ENCODE measurements at regions not wholly inside any gene's neighbourhood (a gene's known extent, or its start where the extent isn't known, plus 50 kb on each side); places are given as distances from the start of the nearest gene placed in this dataset.

DNA sequence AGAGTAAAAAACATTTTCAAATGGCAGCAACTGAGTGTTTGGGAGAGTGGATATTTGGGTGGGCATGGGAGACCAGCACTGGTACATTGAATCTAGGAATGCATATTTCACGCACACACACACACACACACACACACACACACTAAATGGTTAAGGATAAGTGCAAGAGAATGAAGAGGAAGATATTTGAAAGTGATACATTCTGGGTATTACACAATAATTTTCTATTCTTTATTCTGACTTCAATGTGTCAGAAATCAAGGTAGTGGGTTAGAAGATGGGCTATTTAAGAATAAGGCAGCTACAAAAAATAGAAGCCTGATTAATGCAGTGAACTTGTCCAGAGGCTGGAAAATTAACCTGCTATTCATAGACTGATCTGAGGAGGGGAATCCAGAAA, 577.0 kb downstream of the TMEM182 start:
- peaks cover 0 to 7% (median under 1%) of the 10 kb centered on the region in 12 donors for H3K9me3 ChIP-seq
- H3K27me3 ChIP-seq: no peaks in the 10 kb centered on the region
- no peaks in the 10 kb centered on the region for H3K36me3 ChIP-seq
- H3K27ac ChIP-seq: no peak overlapping the region
- no peaks in the 10 kb centered on the region for H3K4me1 ChIP-seq
- 75 to 89% (median 82%) methylated on average over 1 of the region's 1 CpG for WGBS, 4 donors
- no peak overlapping the region for H3K4me3 ChIP-seq
- intact Hi-C loops (cut with DNase I): no loop called here
- no peak for ATAC-seq
- TF ChIP-seq, protein P1, sequence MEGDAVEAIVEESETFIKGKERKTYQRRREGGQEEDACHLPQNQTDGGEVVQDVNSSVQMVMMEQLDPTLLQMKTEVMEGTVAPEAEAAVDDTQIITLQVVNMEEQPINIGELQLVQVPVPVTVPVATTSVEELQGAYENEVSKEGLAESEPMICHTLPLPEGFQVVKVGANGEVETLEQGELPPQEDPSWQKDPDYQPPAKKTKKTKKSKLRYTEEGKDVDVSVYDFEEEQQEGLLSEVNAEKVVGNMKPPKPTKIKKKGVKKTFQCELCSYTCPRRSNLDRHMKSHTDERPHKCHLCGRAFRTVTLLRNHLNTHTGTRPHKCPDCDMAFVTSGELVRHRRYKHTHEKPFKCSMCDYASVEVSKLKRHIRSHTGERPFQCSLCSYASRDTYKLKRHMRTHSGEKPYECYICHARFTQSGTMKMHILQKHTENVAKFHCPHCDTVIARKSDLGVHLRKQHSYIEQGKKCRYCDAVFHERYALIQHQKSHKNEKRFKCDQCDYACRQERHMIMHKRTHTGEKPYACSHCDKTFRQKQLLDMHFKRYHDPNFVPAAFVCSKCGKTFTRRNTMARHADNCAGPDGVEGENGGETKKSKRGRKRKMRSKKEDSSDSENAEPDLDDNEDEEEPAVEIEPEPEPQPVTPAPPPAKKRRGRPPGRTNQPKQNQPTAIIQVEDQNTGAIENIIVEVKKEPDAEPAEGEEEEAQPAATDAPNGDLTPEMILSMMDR (IDR thresholded peaks at IDR 0.05): no peak
- DNase-seq: no peak

DNA sequence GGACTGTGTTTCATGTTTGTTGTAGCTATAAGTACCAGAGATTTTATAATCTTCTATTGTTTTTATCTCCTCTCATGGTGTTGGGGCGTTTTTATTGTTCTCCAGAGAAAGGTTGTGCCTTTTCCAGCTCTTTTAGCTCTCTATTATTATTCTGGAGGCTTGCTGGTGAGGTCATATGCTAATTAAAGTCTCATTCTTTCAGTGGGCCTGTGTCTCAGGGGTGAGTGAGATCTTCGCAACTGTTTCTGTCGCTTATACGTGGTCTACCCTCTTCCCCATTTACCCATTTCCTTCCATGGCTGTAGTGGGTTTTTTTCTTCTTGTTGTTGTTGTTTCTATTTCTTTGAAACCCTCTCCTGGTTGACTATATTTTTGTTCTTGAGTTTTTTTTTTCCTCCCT, 584.9 kb downstream of the TMEM182 start:
- Histone ChIP-seq H3K4me3 (no peak overlapping the region), H3K36me3 (no peaks in the 10 kb centered on the region), H3K27me3 (no peaks in the 10 kb centered on the region), H3K9me3 (peaks cover 0 to 27% (median 10%) of the 10 kb centered on the region in 12 donors), H3K27ac (no peak overlapping the region), H3K4me1 (no peaks in the 10 kb centered on the region)
- no peak for TF ChIP-seq POLR2A (IDR thresholded peaks at IDR 0.05)
- TF ChIP-seq, protein P1 (IDR thresholded peaks at IDR 0.05): no peak
- intact Hi-C loops (cut with DNase I): no loop called here
- no peak for DNase-seq
- no peak for ATAC-seq
- 55 to 66% (median 58%) methylated on average over 4 of the region's 4 CpGs for WGBS, 4 donors

DNA sequence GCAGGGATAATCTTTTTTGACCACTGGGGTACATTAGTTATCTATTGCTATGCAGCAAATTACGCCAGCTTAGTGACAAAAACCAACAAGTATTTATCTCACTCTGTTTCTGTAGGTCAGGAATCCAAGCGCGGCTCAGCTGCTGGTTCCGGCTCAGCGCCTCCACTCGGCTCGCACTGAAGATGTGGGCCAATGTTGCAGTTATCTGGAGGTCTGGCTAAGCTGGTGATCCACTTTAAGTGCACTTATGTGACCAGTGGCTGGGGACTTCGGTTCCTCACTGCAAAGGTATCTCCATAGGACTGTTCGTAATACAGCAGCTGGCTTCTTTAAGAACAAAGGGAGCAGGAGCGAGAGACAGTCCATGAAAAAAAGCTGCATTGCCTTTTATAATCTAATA, 591.9 kb downstream of the TMEM182 start:
- DNase-seq: no peak
- H3K4me3 ChIP-seq: no peak overlapping the region
- H3K27me3 ChIP-seq: no peaks in the 10 kb centered on the region
- intact Hi-C loops (cut with DNase I): no loop called here
- WGBS, 4 donors: 87 to 88% (median 88%) methylated on average over 10 of the region's 10 CpGs
- H3K9me3 ChIP-seq: no peaks in the 10 kb centered on the region
- no peaks in the 10 kb centered on the region for H3K4me1 ChIP-seq
- no peak for ATAC-seq
- no peak overlapping the region for H3K27ac ChIP-seq
- H3K36me3 ChIP-seq: no peaks in the 10 kb centered on the region
- TF ChIP-seq POLR2A (IDR thresholded peaks at IDR 0.05): no peak
- TF ChIP-seq, protein P1 (IDR thresholded peaks at IDR 0.05): no peak

DNA sequence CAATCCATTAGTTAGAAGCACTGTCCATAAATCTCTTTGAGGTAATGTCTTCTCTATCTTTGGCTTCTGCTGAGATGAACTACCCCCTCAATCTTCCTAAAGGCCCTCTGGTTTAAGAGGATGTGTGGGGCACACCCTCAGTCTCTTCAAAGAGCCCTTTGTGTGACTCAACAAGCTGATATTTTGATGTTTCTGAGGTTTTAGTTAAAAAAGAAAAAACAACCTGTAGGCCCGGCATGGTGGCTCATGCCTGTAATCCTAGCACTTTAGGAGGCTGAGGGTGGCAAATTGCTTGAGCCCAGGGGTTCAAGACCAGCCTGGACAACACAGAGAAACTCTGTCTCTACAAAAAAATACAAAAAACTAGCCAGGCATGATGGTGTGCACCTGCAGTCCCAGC, 593.5 kb downstream of the TMEM182 start:
- TF ChIP-seq, protein P1 (IDR thresholded peaks at IDR 0.05): no peak
- TF ChIP-seq POLR2A (IDR thresholded peaks at IDR 0.05): no peak

More for the DNA sequence above, 593.5 kb downstream of the TMEM182 start:
- ATAC-seq (no peak), DNase-seq (no peak)
- Histone ChIP-seq H3K27ac (no peak overlapping the region), H3K4me3 (no peak overlapping the region), H3K27me3 (no peaks in the 10 kb centered on the region), H3K9me3 (no peaks in the 10 kb centered on the region), H3K36me3 (no peaks in the 10 kb centered on the region), H3K4me1 (no peaks in the 10 kb centered on the region)
- intact Hi-C loops (cut with DNase I): no loop called here
- 76 to 95% (median 84%) methylated on average over 1 of the region's 1 CpG for WGBS, 4 donors

Measured in heart left ventricle (tissue), 16 donors.